Motor neuron (in vitro differentiated cells): ENCODE measurements at regions not wholly inside any gene's neighbourhood (a gene's known extent, or its start where the extent isn't known, plus 50 kb on each side); places are given as distances from the start of the nearest gene placed in this dataset.

Experiments
- ATAC-seq, 8 experiments: fragments of 200-7000 bp; cut with Tn5 transposase; replicated peaks in 6 of 8; 2 replicates each; pipeline ENCODE4 v1.8.0; 2021; ENCODE audit warnings: mild to moderate bottlenecking in 8 of 8, moderate library complexity in 8 of 8
- H3K27ac ChIP-seq, 2 donors: fragments of 250-450 bp; sonication (Bioruptor Pico); 2 replicates each; pipeline ENCODE4 v1.9.0; 2021; ENCODE audit warnings: antibody characterized with exemption in 2 of 2, mild to moderate bottlenecking in 2 of 2, moderate library complexity in 1 of 2
- H3K4me1 ChIP-seq, 2 donors: fragments of 250-450 bp; sonication (Bioruptor Pico); replicated peaks in 1 of 2; 2 replicates each; pipeline ENCODE4 v1.6.1; 2021; ENCODE audit warnings: antibody characterized with exemption in 2 of 2, mild to moderate bottlenecking in 2 of 2, moderate library complexity in 1 of 2
- H3K4me3 ChIP-seq, 5 donors: fragments of 250-450 bp; sonication (Bioruptor Pico); 2 replicates each; pipeline ENCODE4 v1.9.0; 2021; ENCODE audit warnings: antibody characterized with exemption in 5 of 5, mild to moderate bottlenecking in 5 of 5, moderate library complexity in 4 of 5
- WGBS, 10 experiments: fragments of 450-650 bp; shearing (Covaris generic); methylation state at CpG; one replicate each; pipeline ENCODE4 v1.0.0; 2022; 5-methylcytosine and 5-hydroxymethylcytosine counted together
- in situ Hi-C, 9 experiments: fragments of 400-800 bp; cut with MboI; loops; one replicate each; pipeline ENCODE4 v1.15.0; 2021; ENCODE audit warnings: low sequenced_read_pairs in 9 of 9, low pct_unique_long_range_greater_than_20kb in 2 of 9; ENCODE audit not compliant: unreplicated experiment in 9 of 9

DNA sequence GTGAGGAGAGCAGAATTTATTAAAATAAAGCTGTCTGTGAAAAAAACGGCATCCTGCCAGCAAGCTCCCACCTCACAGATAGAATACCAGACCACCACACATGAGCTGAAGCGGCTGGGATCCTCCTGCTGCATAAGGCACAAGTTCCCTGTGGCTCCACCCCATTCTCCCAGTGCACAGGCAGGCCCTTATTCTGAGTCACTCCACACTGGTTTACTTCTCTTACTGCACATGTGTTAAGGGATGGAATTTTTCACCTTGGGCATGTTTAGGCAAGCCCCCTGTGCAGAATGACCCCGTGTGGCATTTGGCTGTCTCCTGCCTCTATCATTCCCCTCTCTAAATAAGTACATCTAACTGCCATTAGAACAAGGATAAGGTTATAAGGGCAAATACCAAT is 115.0 kb upstream of the ELAVL2 start:
- peak in 1 of 8 experiments; percentile 73 for ATAC-seq
- H3K4me1 ChIP-seq, result no peaks in the 10 kb centered on the region
- in situ Hi-C loops, result no loop called here
- H3K4me3 ChIP-seq, result no peak overlapping the region
- 0 to 87% (median 75%) methylated on average over 1 to 3 of the region's 3 CpGs; no CpG with 5 or more reads in 1 of the 10 experiments for WGBS, 10 experiments
- no peak overlapping the region for H3K27ac ChIP-seq

DNA sequence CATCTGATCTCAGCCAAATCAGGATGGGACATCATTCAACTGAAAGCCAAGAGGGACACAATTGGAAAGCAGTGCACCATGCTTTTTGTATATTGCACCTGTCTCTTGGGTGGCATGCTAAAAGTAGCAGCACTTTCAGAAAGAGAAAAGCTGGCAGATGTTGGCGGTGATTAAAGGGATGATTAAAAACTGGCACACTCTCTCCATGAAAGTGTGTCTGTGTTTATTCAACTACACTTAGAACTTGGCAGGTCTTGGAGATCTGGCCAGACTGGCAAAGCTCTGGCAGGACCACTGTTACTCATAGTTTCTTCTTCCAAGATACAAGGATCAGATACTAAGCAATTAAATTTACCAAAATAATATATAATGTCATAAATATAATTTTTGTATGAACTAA is 112.9 kb upstream of the ELAVL2 start:
- no peak for ATAC-seq
- Histone ChIP-seq H3K4me3 (no peak overlapping the region), H3K27ac (no peak overlapping the region), H3K4me1 (peaks cover 6% of the 10 kb centered on the region in 2 donors)
- in situ Hi-C loops, result no loop called here
- WGBS, 10 experiments, result 17 to 100% (median 100%) methylated on average over 1 of the region's 1 CpG; no CpG with 5 or more reads in 6 of the 10 experiments

DNA sequence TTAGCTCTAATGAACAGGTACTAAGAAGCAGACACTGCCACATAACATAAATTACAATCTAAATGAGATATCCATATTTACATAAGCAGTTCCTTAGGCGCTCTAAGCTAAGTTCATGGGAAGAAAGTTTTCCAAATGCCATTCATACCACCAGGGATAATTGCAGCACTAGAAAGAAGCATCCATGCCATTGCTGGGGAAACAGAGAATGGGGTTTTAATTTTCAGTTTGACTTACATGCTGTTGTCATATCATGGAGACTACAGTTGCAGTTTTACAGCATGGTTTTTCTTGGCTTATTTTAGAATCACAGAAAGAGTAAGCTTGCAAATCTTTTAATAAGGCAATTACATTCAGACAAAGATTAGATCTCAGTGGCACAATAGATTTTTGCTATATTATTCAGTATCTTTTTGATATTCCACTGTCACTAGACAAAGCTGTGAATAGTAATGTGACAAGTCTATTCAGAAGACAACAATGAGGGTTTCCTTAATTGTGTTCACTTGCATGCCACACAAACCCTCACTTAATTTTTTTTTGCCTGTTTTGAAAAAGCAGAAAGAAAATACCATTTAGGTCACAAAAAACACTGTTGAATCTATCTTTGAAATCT is 108.4 kb upstream of the ELAVL2 start:
- Histone ChIP-seq H3K4me1 (peaks cover 6 to 8% of the 10 kb centered on the region in 2 donors), H3K27ac (no peak overlapping the region), H3K4me3 (no peak overlapping the region)
- in situ Hi-C loops, result no loop called here
- ATAC-seq, result peak in 4 of 8 experiments; percentile 37 to 59 (median 41)
- WGBS, 10 experiments, result 0 to 100% (median 42%) methylated on average over 1 of the region's 1 CpG; no CpG with 5 or more reads in 5 of the 10 experiments

DNA sequence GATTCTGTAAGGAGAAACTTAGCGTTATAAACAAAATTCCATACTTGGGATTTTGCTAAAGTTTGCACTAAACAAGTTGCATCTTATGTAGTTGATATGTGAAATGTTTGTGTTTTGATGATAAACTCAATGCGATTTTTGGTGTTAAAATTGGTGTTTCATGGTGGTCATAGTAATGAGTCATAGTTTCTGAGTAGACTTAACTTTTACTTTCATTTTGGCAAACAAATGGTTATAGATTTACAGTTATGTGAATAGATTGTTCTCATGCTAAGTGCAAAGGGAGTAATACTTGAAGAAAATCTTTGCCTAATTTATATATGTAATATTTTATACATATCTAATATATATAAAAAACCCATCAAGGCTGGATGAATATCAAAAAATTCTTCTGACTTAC is 107.3 kb upstream of the ELAVL2 start:
- Histone ChIP-seq H3K27ac (no peak overlapping the region), H3K4me3 (no peak overlapping the region), H3K4me1 (peaks cover 6 to 8% of the 10 kb centered on the region in 2 donors)
- in situ Hi-C loops, result no loop called here
- WGBS, 10 experiments, result 20 to 100% (median 60%) methylated on average over 1 to 2 of the region's 2 CpGs; no CpG with 5 or more reads in 1 of the 10 experiments
- no peak for ATAC-seq

DNA sequence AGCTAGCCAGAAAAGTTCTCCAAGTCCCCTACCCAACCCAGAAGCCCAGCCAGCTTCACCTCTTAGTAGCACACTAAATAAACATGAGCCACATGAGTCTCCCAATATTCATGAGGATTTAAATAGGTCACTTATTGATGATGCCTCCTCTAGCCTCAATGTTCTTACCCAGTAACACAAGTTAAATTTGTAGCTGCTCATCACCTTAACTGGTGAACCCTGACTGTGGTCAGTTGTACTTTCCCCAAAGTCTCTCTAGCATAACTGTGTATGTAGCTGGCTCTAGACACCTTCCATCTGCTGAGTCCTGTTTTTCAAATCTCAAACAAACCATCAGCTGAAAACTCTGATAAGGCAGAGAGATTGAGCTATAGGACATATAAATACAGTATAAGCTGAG is 100.3 kb upstream of the ELAVL2 start:
- H3K4me3 ChIP-seq, result no peak overlapping the region
- ATAC-seq, result no peak
- H3K27ac ChIP-seq, result no peak overlapping the region
- H3K4me1 ChIP-seq, result no peaks in the 10 kb centered on the region
- in situ Hi-C loops, result no loop called here

DNA sequence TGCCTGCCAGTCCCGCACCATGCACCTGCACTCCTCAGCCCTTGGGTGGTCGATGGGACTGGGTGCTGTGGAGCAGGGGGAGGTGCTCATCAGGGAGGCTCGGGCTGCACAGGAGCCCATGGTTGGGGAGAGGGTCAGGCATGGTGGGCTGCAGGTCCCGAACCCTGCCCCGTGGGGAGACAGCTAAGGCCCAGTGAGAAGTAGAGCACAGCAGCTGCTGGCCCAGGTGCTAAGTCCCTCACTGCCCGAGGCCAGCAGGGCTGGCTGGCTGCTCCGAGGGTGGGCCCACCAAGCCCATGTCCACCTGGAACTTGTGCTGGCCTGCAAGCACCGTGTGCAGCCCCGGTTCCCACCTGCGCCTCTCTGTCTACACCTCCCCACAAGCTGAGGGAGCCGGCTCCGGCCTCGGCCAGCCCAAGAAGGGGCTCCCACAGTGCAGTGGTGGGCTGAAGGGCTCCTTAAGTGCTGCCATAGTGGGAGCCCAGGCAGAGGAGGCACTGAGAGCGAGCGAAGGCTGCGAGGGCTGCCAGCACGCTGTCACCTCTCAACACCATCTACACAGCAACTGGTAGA is 88.5 kb upstream of the ELAVL2 start:
- Histone ChIP-seq H3K4me1 (no peaks in the 10 kb centered on the region), H3K27ac (no peak overlapping the region), H3K4me3 (no peak overlapping the region)
- ATAC-seq, result no peak
- WGBS, 10 experiments, result 30 to 100% (median 61%) methylated on average over 1 to 8 of the region's 17 CpGs; no CpG with 5 or more reads in 3 of the 10 experiments
- in situ Hi-C loops, result no loop called here

DNA sequence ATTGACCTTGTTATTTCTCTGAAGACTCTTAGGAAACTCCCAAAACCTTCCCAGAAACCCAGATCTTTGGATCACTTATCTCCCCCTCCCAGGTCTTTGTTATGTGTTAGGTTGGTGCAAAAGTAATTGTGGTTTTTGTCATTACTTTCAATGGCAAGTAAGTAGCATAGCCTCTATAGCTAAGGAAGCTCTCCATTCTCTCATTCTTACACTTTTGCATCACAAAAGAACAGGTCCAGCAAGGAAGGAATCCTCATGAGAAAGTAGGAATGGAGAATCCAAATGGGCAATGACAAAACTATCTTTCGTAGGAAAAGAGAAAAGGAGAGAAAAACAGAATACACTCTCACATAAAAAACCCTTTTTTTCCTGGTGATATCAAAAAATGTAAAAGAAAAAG is 81.3 kb upstream of the ELAVL2 start:
- ATAC-seq, result no peak
- Histone ChIP-seq H3K4me1 (no peaks in the 10 kb centered on the region), H3K27ac (no peak overlapping the region), H3K4me3 (no peak overlapping the region)
- in situ Hi-C loops, result no loop called here
- 0 to 100% (median 43%) methylated on average over 1 of the region's 1 CpG; no CpG with 5 or more reads in 1 of the 10 experiments for WGBS, 10 experiments

DNA sequence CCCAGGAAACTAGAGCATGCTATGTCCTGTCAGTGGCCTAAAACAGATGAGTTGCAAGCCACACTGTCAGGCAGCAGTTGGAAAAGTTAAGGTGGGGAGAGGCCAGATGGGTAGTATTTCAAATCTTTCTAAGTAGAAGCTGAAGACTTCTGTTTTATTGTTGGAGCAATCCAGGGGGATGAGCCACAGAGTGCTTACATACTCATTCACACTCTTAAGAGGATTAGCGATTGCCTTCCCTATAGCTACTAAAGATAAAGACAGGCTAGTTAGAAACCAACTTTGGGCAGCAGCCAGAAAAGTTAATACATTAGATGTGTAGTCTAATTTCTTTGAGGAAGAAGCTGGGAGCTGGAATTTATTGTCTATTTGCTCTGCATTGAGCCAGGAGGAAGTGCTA is 61.7 kb upstream of the ELAVL2 start:
- no peak for ATAC-seq
- H3K4me3 ChIP-seq, result no peak overlapping the region
- no peaks in the 10 kb centered on the region for H3K4me1 ChIP-seq
- no peak overlapping the region for H3K27ac ChIP-seq
- in situ Hi-C loops, result no loop called here
- WGBS, 10 experiments, result 0 to 100% (median 86%) methylated on average over 1 of the region's 1 CpG; no CpG with 5 or more reads in 3 of the 10 experiments
